Stimulated activated CD4-positive, alpha-beta T cell treated with anti-CD3 and anti-CD28 coated beads, Interleukin-1b, Interleukin-23, amount 100 ng/mL, for 1 hour (primary cell): ENCODE measurements at regions not wholly inside any gene's neighbourhood (a gene's known extent, or its start where the extent isn't known, plus 50 kb on each side); places are given as distances from the start of the nearest gene placed in this dataset.
"Not testable (repeated sequence)": the region's sequence is repeated elsewhere in the genome, so short reads cannot be mapped to it uniquely, and the experiment has no call there.

ENCODE experiments used
- DNase-seq, 2 donors: peaks; one replicate each; pipeline ENCODE4 v3.0.0-alpha.2; 2020; ENCODE audit warnings: low read depth in 2 of 2

GRCh38 chr17:14622615-14623101 lies 321.8 kb downstream of the HS3ST3B1 start:
- DNase-seq = no peak

- no peak for DNase-seq
Measured at GRCh38 chr17:14621826-14622614, 321.1 kb downstream of the HS3ST3B1 start.

- no peak for DNase-seq
Measured at GRCh38 chr17:14619821-14620220, 318.9 kb downstream of the HS3ST3B1 start.

- DNase-seq = no peak
Measured at GRCh38 chr17:14616528-14616927, 315.6 kb downstream of the HS3ST3B1 start.

GRCh38 chr17:14605267-14605599 lies 304.4 kb downstream of the HS3ST3B1 start:
- no peak for DNase-seq

GRCh38 chr17:14604591-14605266 lies 303.8 kb downstream of the HS3ST3B1 start:
- DNase-seq = no peak

- no peak for DNase-seq
Measured at GRCh38 chr17:14596224-14596623, 295.3 kb downstream of the HS3ST3B1 start.

GRCh38 chr17:14595656-14596055 lies 294.8 kb downstream of the HS3ST3B1 start:
- DNase-seq = no peak

GRCh38 chr17:14594690-14595089 lies 293.8 kb downstream of the HS3ST3B1 start:
- no peak for DNase-seq

- DNase-seq = no peak
Measured at GRCh38 chr17:14593956-14594355, 293.1 kb downstream of the HS3ST3B1 start.

- DNase-seq = no peak
Measured at GRCh38 chr17:14590459-14591250, 289.8 kb downstream of the HS3ST3B1 start.

- no peak for DNase-seq
Measured at GRCh38 chr17:14585099-14585498, 284.2 kb downstream of the HS3ST3B1 start.

GRCh38 chr17:14582996-14583395 lies 282.1 kb downstream of the HS3ST3B1 start:
- DNase-seq = no peak

GRCh38 chr17:14581186-14581830 lies 280.4 kb downstream of the HS3ST3B1 start:
- no peak for DNase-seq

- no peak for DNase-seq
Measured at GRCh38 chr17:14580499-14580898, 279.6 kb downstream of the HS3ST3B1 start.

GRCh38 chr17:14579716-14580115 lies 278.8 kb downstream of the HS3ST3B1 start:
- DNase-seq = no peak

GRCh38 chr17:14575471-14575953 lies 274.6 kb downstream of the HS3ST3B1 start:
- DNase-seq = no peak

- not testable (repeated sequence) for DNase-seq
Measured at GRCh38 chr17:14560325-14560724, 259.4 kb downstream of the HS3ST3B1 start.

- DNase-seq = no peak
Measured at GRCh38 chr17:14559264-14560119, 258.6 kb downstream of the HS3ST3B1 start.

GRCh38 chr17:14557480-14557879 lies 256.6 kb downstream of the HS3ST3B1 start:
- DNase-seq = no peak

- DNase-seq = no peak
Measured at GRCh38 chr17:14553847-14554246, 253.0 kb downstream of the HS3ST3B1 start.
